ENCODE measurements at regions not wholly inside any gene's neighbourhood (a gene's known extent, or its start where the extent isn't known, plus 50 kb on each side); places are given as distances from the start of the nearest gene placed in this dataset.

DNA sequence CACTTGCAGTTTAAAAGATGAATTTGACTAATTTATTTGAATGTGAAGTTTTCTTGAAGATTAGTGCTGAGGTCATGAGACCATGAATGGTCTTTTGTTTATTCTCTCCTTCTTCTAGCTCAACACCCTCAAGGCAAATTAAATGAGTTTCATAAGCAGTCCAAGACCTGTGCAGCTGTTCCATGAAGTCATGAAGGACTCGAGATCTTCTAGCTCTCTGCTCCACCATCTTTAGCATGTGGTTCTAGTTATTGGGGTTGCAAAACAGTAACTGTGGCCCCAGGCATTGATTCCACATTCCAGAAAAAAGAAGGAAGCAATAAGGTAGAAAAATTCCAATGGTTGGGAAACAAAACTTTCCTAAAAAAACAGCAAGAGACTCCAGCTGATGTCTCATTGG lies 84.2 kb upstream of the HS3ST1 start:
- H3K4me1 Mint-ChIP-seq = peaks cover 12% of the 10 kb centered on the region
- H3K27ac Mint-ChIP-seq = no peak overlapping the region
- H3K27me3 Mint-ChIP-seq = peaks cover 18% of the 10 kb centered on the region
- POLR2A ChIA-PET = no interaction called here
- ATAC-seq (ENCODE audit: low read depth) (no peak), DNase-seq (no peak)
- no peaks in the 10 kb centered on the region for H3K36me3 ChIP-seq (replicated peaks in 1 of 2; ENCODE audit: control extremely low read depth in 1 of 2, control insufficient read depth in 1 of 2, extremely low read depth in 1 of 2, insufficient read depth in 2 of 2, low read length in 1 of 2)
- CTCF ChIA-PET = interaction anchor here (1.0 kb wide), 2 partner anchors 79 to 254 kb away, joined by 3 to 4 read pairs; no protein-coding TSS in a partner anchor
- peaks cover 0 to 4% of the 10 kb centered on the region in 2 donors for H3K4me1 ChIP-seq (ENCODE audit: control insufficient read depth in 2 of 2, insufficient read depth in 2 of 2, low read length in 2 of 2)
- intact Hi-C loops (cut with micrococcal nuclease) = no loop called here
- no peak overlapping the region for H3K27ac ChIP-seq (ENCODE audit: low read length in 2 of 2)
- H3K4me3 ChIP-seq (ENCODE audit: control extremely low read depth in 1 of 5, extremely low read depth in 1 of 5, insufficient read depth in 1 of 5, low read depth in 2 of 5, low read length in 4 of 5) = no peak overlapping the region
- no peak overlapping the region for H2AFZ ChIP-seq (ENCODE audit: insufficient read depth, low read depth, low read length, poor library complexity, severe bottlenecking)
- WGBS (ENCODE audit: insufficient coverage) = no CpG with 5 or more reads among the region's 1 CpG
- no peak overlapping the region for H3K4me2 ChIP-seq (replicated peaks; ENCODE audit: low read depth, low read length, poor library complexity, severe bottlenecking)
- no peak overlapping the region for H3K4me3 Mint-ChIP-seq
- no peaks in the 10 kb centered on the region for H3K79me2 ChIP-seq (ENCODE audit: control insufficient read depth, insufficient read depth, low read length)
- no peaks in the 10 kb centered on the region for H3K9me3 ChIP-seq (ENCODE audit: control extremely low read depth in 1 of 3, control insufficient read depth in 2 of 3, insufficient read depth in 1 of 3, low read length in 2 of 3)
- no peaks in the 10 kb centered on the region for H4K20me1 ChIP-seq (ENCODE audit: control insufficient read depth, insufficient read depth, low read length, poor library complexity, severe bottlenecking)
- peaks cover 2% of the 10 kb centered on the region for H3K9me3 Mint-ChIP-seq (ENCODE audit: insufficient read depth)
- no peaks in the 10 kb centered on the region for H3K27me3 ChIP-seq (replicated peaks in 1 of 4; ENCODE audit: control extremely low read depth in 1 of 4, control insufficient read depth in 3 of 4, insufficient read depth in 4 of 4, low read length in 3 of 4)
- no peak overlapping the region for H3K9ac ChIP-seq (ENCODE audit: low read length)
- no peak for TF ChIP-seq EZH2 (IDR thresholded peaks at IDR 0.05; ENCODE audit: borderline replicate concordance, insufficient read depth, low read depth, low read length, poor library complexity, severe bottlenecking)
- TF ChIP-seq, protein P1, sequence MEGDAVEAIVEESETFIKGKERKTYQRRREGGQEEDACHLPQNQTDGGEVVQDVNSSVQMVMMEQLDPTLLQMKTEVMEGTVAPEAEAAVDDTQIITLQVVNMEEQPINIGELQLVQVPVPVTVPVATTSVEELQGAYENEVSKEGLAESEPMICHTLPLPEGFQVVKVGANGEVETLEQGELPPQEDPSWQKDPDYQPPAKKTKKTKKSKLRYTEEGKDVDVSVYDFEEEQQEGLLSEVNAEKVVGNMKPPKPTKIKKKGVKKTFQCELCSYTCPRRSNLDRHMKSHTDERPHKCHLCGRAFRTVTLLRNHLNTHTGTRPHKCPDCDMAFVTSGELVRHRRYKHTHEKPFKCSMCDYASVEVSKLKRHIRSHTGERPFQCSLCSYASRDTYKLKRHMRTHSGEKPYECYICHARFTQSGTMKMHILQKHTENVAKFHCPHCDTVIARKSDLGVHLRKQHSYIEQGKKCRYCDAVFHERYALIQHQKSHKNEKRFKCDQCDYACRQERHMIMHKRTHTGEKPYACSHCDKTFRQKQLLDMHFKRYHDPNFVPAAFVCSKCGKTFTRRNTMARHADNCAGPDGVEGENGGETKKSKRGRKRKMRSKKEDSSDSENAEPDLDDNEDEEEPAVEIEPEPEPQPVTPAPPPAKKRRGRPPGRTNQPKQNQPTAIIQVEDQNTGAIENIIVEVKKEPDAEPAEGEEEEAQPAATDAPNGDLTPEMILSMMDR (IDR thresholded peaks at IDR 0.05) = no peak

DNA sequence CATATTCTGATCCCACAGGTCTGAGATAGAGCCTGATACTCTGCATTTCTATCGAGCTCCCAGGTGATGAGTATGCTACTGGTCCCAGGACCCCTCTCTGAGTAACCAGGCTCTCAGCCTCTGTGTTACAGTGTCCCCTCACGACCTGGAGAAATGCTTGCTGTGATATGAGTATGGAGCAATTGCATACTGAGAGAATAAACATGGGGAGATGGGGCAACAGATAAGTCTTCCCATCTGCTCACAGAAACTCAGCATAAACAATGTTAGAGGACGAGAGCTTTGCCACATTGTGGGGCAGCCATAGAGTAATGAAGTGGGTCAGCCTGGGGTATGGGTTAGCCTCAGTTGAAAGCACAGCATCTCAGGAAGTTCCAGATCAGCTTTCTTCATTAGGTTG lies 82.6 kb upstream of the HS3ST1 start:
- no peaks in the 10 kb centered on the region for H4K20me1 ChIP-seq (ENCODE audit: control insufficient read depth, insufficient read depth, low read length, poor library complexity, severe bottlenecking)
- H3K9me3 ChIP-seq (ENCODE audit: control extremely low read depth in 1 of 3, control insufficient read depth in 2 of 3, insufficient read depth in 1 of 3, low read length in 2 of 3) = no peaks in the 10 kb centered on the region
- H2AFZ ChIP-seq (ENCODE audit: insufficient read depth, low read depth, low read length, poor library complexity, severe bottlenecking) = no peak overlapping the region
- DNase-seq (no peak), ATAC-seq (ENCODE audit: low read depth) (no peak)
- no peaks in the 10 kb centered on the region for H3K27me3 ChIP-seq (replicated peaks in 1 of 4; ENCODE audit: control extremely low read depth in 1 of 4, control insufficient read depth in 3 of 4, insufficient read depth in 4 of 4, low read length in 3 of 4)
- 68% methylated on average over 2 of the region's 3 CpGs for WGBS (ENCODE audit: insufficient coverage)
- intact Hi-C loops (cut with micrococcal nuclease) = no loop called here
- H3K4me2 ChIP-seq (replicated peaks; ENCODE audit: low read depth, low read length, poor library complexity, severe bottlenecking) = no peak overlapping the region
- peaks cover 18% of the 10 kb centered on the region for H3K27me3 Mint-ChIP-seq
- H3K36me3 ChIP-seq (replicated peaks in 1 of 2; ENCODE audit: control extremely low read depth in 1 of 2, control insufficient read depth in 1 of 2, extremely low read depth in 1 of 2, insufficient read depth in 2 of 2, low read length in 1 of 2) = no peaks in the 10 kb centered on the region
- H3K27ac ChIP-seq (ENCODE audit: low read length in 2 of 2) = no peak overlapping the region
- H3K79me2 ChIP-seq (ENCODE audit: control insufficient read depth, insufficient read depth, low read length) = no peaks in the 10 kb centered on the region
- TF ChIP-seq, protein P1 (IDR thresholded peaks at IDR 0.05) = no peak
- TF ChIP-seq EZH2 (IDR thresholded peaks at IDR 0.05; ENCODE audit: borderline replicate concordance, insufficient read depth, low read depth, low read length, poor library complexity, severe bottlenecking) = no peak
- peaks cover 0 to 4% of the 10 kb centered on the region in 2 donors for H3K4me1 ChIP-seq (ENCODE audit: control insufficient read depth in 2 of 2, insufficient read depth in 2 of 2, low read length in 2 of 2)
- peaks cover 12% of the 10 kb centered on the region for H3K4me1 Mint-ChIP-seq
- CTCF ChIA-PET = no interaction called here
- peaks cover 2% of the 10 kb centered on the region for H3K9me3 Mint-ChIP-seq (ENCODE audit: insufficient read depth)
- H3K9ac ChIP-seq (ENCODE audit: low read length) = no peak overlapping the region
- no peak overlapping the region for H3K4me3 ChIP-seq (ENCODE audit: control extremely low read depth in 1 of 5, extremely low read depth in 1 of 5, insufficient read depth in 1 of 5, low read depth in 2 of 5, low read length in 4 of 5)
- no peak overlapping the region for H3K4me3 Mint-ChIP-seq
- POLR2A ChIA-PET = no interaction called here
- H3K27ac Mint-ChIP-seq = no peak overlapping the region

Measured in B cell (primary cell).